Omental fat pad (tissue), 3 donors: ENCODE measurements at regions not wholly inside any gene's neighbourhood (a gene's known extent, or its start where the extent isn't known, plus 50 kb on each side); places are given as distances from the start of the nearest gene placed in this dataset. TPM values are rescaled to one million over a fixed set of nuclear protein-coding genes. Genes with fewer than 3 reads are reported as not detected.
"Not testable (repeated sequence)": the region's sequence is repeated elsewhere in the genome, so short reads cannot be mapped to it uniquely, and the experiment has no call there.

Experiments used
- ATAC-seq: fragments of 150-250 bp; one replicate; pipeline ENCODE4 v1.9.1; 2016; ENCODE audit warnings: mild to moderate bottlenecking, moderate library complexity; ENCODE audit not compliant: low FRiP score
- DNase-seq: peaks from one replicate; pipeline ENCODE4 v3.0.0-alpha.2; 2019; ENCODE audit warnings: low spot score
- small RNA-seq: library from RNA; depleted of rRNA; stranded (forward); fragments of <200 nt; gene quantifications from one replicate; pipeline ENCODE3, GENCODE V24; 2016
- TF ChIP-seq, protein P1 (sequence below), 3 donors: fragments of 450-650 bp; IDR thresholded peaks; one replicate each; pipeline ENCODE4 v1.5.1; 2016 to 2017; ENCODE audit warnings: antibody characterized with exemption in 3 of 3, mild to moderate bottlenecking in 3 of 3, moderate library complexity in 2 of 3

DNA sequence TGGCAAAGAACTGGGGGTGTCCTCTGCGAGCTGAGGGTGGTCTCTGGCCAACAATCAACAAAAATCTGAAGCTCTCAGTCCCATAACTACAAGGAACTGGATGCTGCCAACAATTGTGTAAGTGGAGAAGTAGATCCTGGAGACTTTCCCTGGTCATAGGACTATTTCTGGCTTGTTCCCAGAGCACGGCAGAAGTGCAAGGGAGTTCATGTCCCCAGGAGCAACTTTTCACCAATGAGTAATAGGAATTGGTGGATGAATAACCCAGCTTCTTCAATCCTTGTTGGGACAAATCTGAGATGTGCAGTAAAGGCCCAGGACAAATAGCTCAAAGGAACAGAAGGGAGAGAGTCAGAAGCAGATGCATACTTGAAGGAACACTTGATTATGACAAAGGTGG lies 95.5 kb downstream of the QRSL1 start:
- DNase-seq (no peak), ATAC-seq (no peak)
- TF ChIP-seq, protein P1, sequence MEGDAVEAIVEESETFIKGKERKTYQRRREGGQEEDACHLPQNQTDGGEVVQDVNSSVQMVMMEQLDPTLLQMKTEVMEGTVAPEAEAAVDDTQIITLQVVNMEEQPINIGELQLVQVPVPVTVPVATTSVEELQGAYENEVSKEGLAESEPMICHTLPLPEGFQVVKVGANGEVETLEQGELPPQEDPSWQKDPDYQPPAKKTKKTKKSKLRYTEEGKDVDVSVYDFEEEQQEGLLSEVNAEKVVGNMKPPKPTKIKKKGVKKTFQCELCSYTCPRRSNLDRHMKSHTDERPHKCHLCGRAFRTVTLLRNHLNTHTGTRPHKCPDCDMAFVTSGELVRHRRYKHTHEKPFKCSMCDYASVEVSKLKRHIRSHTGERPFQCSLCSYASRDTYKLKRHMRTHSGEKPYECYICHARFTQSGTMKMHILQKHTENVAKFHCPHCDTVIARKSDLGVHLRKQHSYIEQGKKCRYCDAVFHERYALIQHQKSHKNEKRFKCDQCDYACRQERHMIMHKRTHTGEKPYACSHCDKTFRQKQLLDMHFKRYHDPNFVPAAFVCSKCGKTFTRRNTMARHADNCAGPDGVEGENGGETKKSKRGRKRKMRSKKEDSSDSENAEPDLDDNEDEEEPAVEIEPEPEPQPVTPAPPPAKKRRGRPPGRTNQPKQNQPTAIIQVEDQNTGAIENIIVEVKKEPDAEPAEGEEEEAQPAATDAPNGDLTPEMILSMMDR (IDR thresholded peaks at IDR 0.05), result no peak

DNA sequence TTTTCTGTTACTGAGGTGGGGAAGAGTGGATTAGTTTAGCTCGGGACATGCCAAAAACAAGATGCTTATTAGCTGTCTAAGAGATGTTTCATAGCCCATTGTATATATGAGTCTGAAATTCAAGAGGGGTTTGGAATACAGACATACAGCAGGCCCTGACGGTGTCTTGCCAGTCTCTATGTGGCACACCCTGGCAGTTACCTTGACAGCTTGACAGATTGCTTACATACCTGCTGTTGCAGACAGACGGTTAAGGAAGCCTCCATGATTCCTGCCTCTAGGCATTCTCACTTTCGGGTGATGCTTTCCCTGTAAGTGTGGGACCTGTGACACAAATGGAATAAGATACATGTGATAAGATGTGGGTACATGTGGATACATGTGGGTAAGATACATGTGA lies 95.0 kb downstream of the QRSL1 start:
- TF ChIP-seq, protein P1 (IDR thresholded peaks at IDR 0.05), result no peak
- DNase-seq (no peak), ATAC-seq (no peak)

DNA sequence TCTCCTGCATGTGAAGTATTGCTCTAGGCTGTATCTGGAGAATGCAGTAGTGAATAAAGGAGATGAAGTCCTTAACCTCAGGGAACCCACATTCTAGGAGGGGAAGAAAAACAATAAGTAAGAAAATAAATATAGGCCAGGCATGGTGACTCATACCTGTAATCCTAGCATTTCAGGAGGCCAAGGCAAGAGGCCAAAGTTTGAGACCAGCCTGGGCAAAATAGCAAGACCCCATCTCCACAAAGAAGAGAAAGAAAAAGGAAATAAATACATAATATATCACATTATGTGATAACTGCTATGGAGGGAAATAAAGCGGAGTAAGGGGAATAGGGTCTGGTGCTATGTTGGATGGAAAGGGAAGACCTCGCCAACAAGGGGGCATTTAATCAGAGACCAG lies 94.0 kb downstream of the QRSL1 start:
- not testable (repeated sequence) for ATAC-seq, DNase-seq

DNA sequence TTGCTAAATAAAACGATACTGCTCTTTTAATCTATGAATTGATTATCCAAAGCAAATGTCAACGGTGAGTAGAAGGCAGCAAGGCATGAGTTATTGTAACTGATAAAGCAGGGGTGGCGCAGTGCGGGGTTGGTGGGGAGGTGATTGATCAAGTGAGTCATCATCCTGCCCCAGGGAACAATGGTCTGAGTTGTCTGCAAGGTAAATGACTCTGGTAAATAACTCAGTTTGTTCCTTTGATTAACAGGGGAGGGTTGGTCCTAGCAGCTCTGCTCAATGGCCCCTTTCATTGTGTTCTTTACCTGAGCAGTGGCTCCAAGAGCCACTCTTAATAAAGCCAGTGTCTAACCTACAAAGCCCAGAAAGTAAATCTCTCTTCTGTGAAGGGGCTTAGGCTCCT lies 91.8 kb downstream of the QRSL1 start:
- not testable (repeated sequence) for ATAC-seq, DNase-seq

Small RNAs in the stretch of these regions (small RNA-seq; reads per million reads assigned to genes)
- gene MIR587 (not detected), gene RNU6-117P (not detected)
